Muscle of leg (tissue), 3 donors: ENCODE measurements at regions not wholly inside any gene's neighbourhood (a gene's known extent, or its start where the extent isn't known, plus 50 kb on each side); places are given as distances from the start of the nearest gene placed in this dataset.
A peak's percentile ranks its signal among the peaks of the same experiment; 100 is the strongest.

Source experiments
- DNase-seq: peaks from one replicate; pipeline ENCODE4 v3.0.0; 2013
- H3K27ac ChIP-seq: one replicate; pipeline ENCODE4 v1.5.1; 2013; ENCODE audit warnings: mild to moderate bottlenecking, low read length, control low read depth
- H3K27me3 ChIP-seq: one replicate; pipeline ENCODE4 v1.6.1; 2013; ENCODE audit warnings: low read length; ENCODE audit not compliant: control insufficient read depth, insufficient read depth
- H3K36me3 ChIP-seq: one replicate; pipeline ENCODE4 v1.6.1; 2013; ENCODE audit warnings: low read length; ENCODE audit not compliant: control insufficient read depth, insufficient read depth
- H3K4me1 ChIP-seq: one replicate; pipeline ENCODE4 v1.6.1; 2013; ENCODE audit warnings: low read length; ENCODE audit not compliant: control insufficient read depth, insufficient read depth
- H3K4me3 ChIP-seq: one replicate; pipeline ENCODE4 v1.5.1; 2013; ENCODE audit warnings: low read length, control low read depth
- H3K9me3 ChIP-seq: replicated peaks from 2 replicates; pipeline ENCODE4 v1.6.1; 2013; ENCODE audit warnings: low read depth, low read length; ENCODE audit not compliant: control insufficient read depth
- WGBS: methylation state at CpG from one replicate; pipeline ENCODE4 v1.1.5; 2013; ENCODE audit warnings: missing lambda C conversion rate; ENCODE audit not compliant: insufficient coverage; 5-methylcytosine and 5-hydroxymethylcytosine counted together

- Histone ChIP-seq H3K27me3 (no peaks in the 10 kb centered on the region), H3K9me3 (no peaks in the 10 kb centered on the region), H3K4me3 (no peak overlapping the region), H3K27ac (no peak overlapping the region), H3K36me3 (no peaks in the 10 kb centered on the region), H3K4me1 (no peaks in the 10 kb centered on the region)
- WGBS = 100% methylated on average over 1 of the region's 3 CpGs
- no peak for DNase-seq
Measured at GRCh38 chr13:37395544-37395943, 203.0 kb downstream of the POSTN start.

GRCh38 chr13:37392389-37392788 is 206.2 kb downstream of the POSTN start:
- 80% methylated on average over 3 of the region's 3 CpGs for WGBS
- Histone ChIP-seq H3K4me3 (no peak overlapping the region), H3K36me3 (no peaks in the 10 kb centered on the region), H3K4me1 (no peaks in the 10 kb centered on the region), H3K27ac (no peak overlapping the region), H3K27me3 (no peaks in the 10 kb centered on the region), H3K9me3 (no peaks in the 10 kb centered on the region)
- DNase-seq = no peak

GRCh38 chr13:37390735-37391134 is 207.8 kb downstream of the POSTN start:
- Histone ChIP-seq H3K4me3 (no peak overlapping the region), H3K36me3 (no peaks in the 10 kb centered on the region), H3K9me3 (no peaks in the 10 kb centered on the region), H3K27ac (no peak overlapping the region), H3K4me1 (no peaks in the 10 kb centered on the region), H3K27me3 (no peaks in the 10 kb centered on the region)
- DNase-seq = peak; percentile 80
- no CpG with 5 or more reads among the region's 4 CpGs for WGBS

- 33% methylated on average over 2 of the region's 2 CpGs for WGBS
- no peak overlapping the region for H3K27ac ChIP-seq
- no peak for DNase-seq
- H3K27me3 ChIP-seq = no peaks in the 10 kb centered on the region
- H3K4me1 ChIP-seq = no peaks in the 10 kb centered on the region
- no peaks in the 10 kb centered on the region for H3K36me3 ChIP-seq
- no peaks in the 10 kb centered on the region for H3K9me3 ChIP-seq
- H3K4me3 ChIP-seq = no peak overlapping the region
Measured at GRCh38 chr13:37385956-37386670, 212.5 kb downstream of the POSTN start.

- H3K36me3 ChIP-seq = no peaks in the 10 kb centered on the region
- no peak overlapping the region for H3K27ac ChIP-seq
- no peaks in the 10 kb centered on the region for H3K9me3 ChIP-seq
- WGBS = 100% methylated on average over 2 of the region's 4 CpGs
- no peak for DNase-seq
- H3K4me1 ChIP-seq = no peaks in the 10 kb centered on the region
- no peaks in the 10 kb centered on the region for H3K27me3 ChIP-seq
- no peak overlapping the region for H3K4me3 ChIP-seq
Measured at GRCh38 chr13:37385248-37385647, 213.3 kb downstream of the POSTN start.

- H3K9me3 ChIP-seq = no peaks in the 10 kb centered on the region
- DNase-seq = no peak
- H3K4me3 ChIP-seq = no peak overlapping the region
- H3K4me1 ChIP-seq = no peaks in the 10 kb centered on the region
- WGBS = 100% methylated on average over 2 of the region's 2 CpGs
- H3K36me3 ChIP-seq = no peaks in the 10 kb centered on the region
- H3K27me3 ChIP-seq = no peaks in the 10 kb centered on the region
- no peak overlapping the region for H3K27ac ChIP-seq
Measured at GRCh38 chr13:37383856-37384370, 214.7 kb downstream of the POSTN start.

GRCh38 chr13:37383046-37383445 is 215.5 kb downstream of the POSTN start:
- DNase-seq = no peak
- Histone ChIP-seq H3K4me1 (no peaks in the 10 kb centered on the region), H3K36me3 (no peaks in the 10 kb centered on the region), H3K4me3 (no peak overlapping the region), H3K27ac (no peak overlapping the region), H3K9me3 (no peaks in the 10 kb centered on the region), H3K27me3 (no peaks in the 10 kb centered on the region)
- WGBS = no CpG with 5 or more reads among the region's 2 CpGs

- H3K9me3 ChIP-seq = no peaks in the 10 kb centered on the region
- H3K27ac ChIP-seq = peak overlapping the region; percentile 21
- DNase-seq = peak; percentile 33
- WGBS = no CpG with 5 or more reads among the region's 2 CpGs
- H3K4me3 ChIP-seq = no peak overlapping the region
- no peaks in the 10 kb centered on the region for H3K27me3 ChIP-seq
- no peaks in the 10 kb centered on the region for H3K36me3 ChIP-seq
- no peaks in the 10 kb centered on the region for H3K4me1 ChIP-seq
Measured at GRCh38 chr13:37382146-37382545, 216.4 kb downstream of the POSTN start.

GRCh38 chr13:37381502-37381901 is 217.1 kb downstream of the POSTN start:
- H3K9me3 ChIP-seq = no peaks in the 10 kb centered on the region
- H3K4me1 ChIP-seq = no peaks in the 10 kb centered on the region
- H3K4me3 ChIP-seq = no peak overlapping the region
- no peaks in the 10 kb centered on the region for H3K36me3 ChIP-seq
- DNase-seq = no peak
- peak overlapping the region; percentile 21 for H3K27ac ChIP-seq
- no CpG with 5 or more reads among the region's 1 CpG for WGBS
- no peaks in the 10 kb centered on the region for H3K27me3 ChIP-seq

GRCh38 chr13:37379841-37380240 is 218.7 kb downstream of the POSTN start:
- DNase-seq = no peak
- Histone ChIP-seq H3K4me3 (no peak overlapping the region), H3K9me3 (no peaks in the 10 kb centered on the region), H3K4me1 (no peaks in the 10 kb centered on the region), H3K27ac (no peak overlapping the region), H3K36me3 (no peaks in the 10 kb centered on the region), H3K27me3 (no peaks in the 10 kb centered on the region)
- WGBS = 100% methylated on average over 1 of the region's 4 CpGs

- no peak for DNase-seq
- Histone ChIP-seq H3K9me3 (no peaks in the 10 kb centered on the region), H3K27me3 (no peaks in the 10 kb centered on the region), H3K4me3 (no peak overlapping the region), H3K4me1 (no peaks in the 10 kb centered on the region), H3K36me3 (no peaks in the 10 kb centered on the region), H3K27ac (no peak overlapping the region)
- 77% methylated on average over 2 of the region's 3 CpGs for WGBS
Measured at GRCh38 chr13:37375724-37376123, 222.8 kb downstream of the POSTN start.
